Stimulated activated CD8-positive, alpha-beta memory T cell treated with anti-CD3 and anti-CD28 coated beads, Interleukin-15, amount 100 ng/mL, for 48 hours (primary cell): ENCODE measurements at regions not wholly inside any gene's neighbourhood (a gene's known extent, or its start where the extent isn't known, plus 50 kb on each side); places are given as distances from the start of the nearest gene placed in this dataset.

Experiments
- DNase-seq, 2 donors: peaks; one replicate each; pipeline ENCODE4 v3.0.0-alpha.2; 2020; ENCODE audit warnings: low read depth in 2 of 2

GRCh38 chr2:191559569-191559968, 118.4 kb upstream of the NABP1 start:
- DNase-seq: no peak

GRCh38 chr2:191560411-191560980, 117.4 kb upstream of the NABP1 start:
- DNase-seq: no peak

GRCh38 chr2:191565120-191565519, 112.8 kb upstream of the NABP1 start:
- DNase-seq: no peak

GRCh38 chr2:191565647-191566198, 112.2 kb upstream of the NABP1 start:
- DNase-seq: no peak

GRCh38 chr2:191566344-191566743, 111.6 kb upstream of the NABP1 start:
- DNase-seq: peak; percentile 24 to 39

- DNase-seq: no peak
Measured at GRCh38 chr2:191567206-191567605, 110.7 kb upstream of the NABP1 start.

GRCh38 chr2:191569025-191569424, 108.9 kb upstream of the NABP1 start:
- no peak for DNase-seq

- no peak for DNase-seq
Measured at GRCh38 chr2:191571163-191571769, 106.7 kb upstream of the NABP1 start.

GRCh38 chr2:191572319-191572718, 105.6 kb upstream of the NABP1 start:
- DNase-seq: no peak

- no peak for DNase-seq
Measured at GRCh38 chr2:191573216-191573615, 104.7 kb upstream of the NABP1 start.

- no peak for DNase-seq
Measured at GRCh38 chr2:191574232-191574631, 103.7 kb upstream of the NABP1 start.

- DNase-seq: no peak
Measured at GRCh38 chr2:191577605-191578004, 100.3 kb upstream of the NABP1 start.

GRCh38 chr2:191578031-191578430, 99.9 kb upstream of the NABP1 start:
- DNase-seq: no peak

- no peak for DNase-seq
Measured at GRCh38 chr2:191580581-191580980, 97.4 kb upstream of the NABP1 start.

GRCh38 chr2:191581003-191581402, 96.9 kb upstream of the NABP1 start:
- DNase-seq: no peak

GRCh38 chr2:191582355-191582754, 95.6 kb upstream of the NABP1 start:
- no peak for DNase-seq

- DNase-seq: no peak
Measured at GRCh38 chr2:191591025-191591424, 86.9 kb upstream of the NABP1 start.

GRCh38 chr2:191593622-191594385, 84.1 kb upstream of the NABP1 start:
- no peak for DNase-seq

- no peak for DNase-seq
Measured at GRCh38 chr2:191597186-191597751, 80.7 kb upstream of the NABP1 start.

GRCh38 chr2:191598296-191598695, 79.6 kb upstream of the NABP1 start:
- no peak for DNase-seq

- DNase-seq: no peak
Measured at GRCh38 chr2:191601060-191601459, 76.9 kb upstream of the NABP1 start.

- no peak for DNase-seq
Measured at GRCh38 chr2:191604154-191604553, 73.8 kb upstream of the NABP1 start.

- no peak for DNase-seq
Measured at GRCh38 chr2:191607096-191607495, 70.8 kb upstream of the NABP1 start.
